ENCODE measurements at regions not wholly inside any gene's neighbourhood (a gene's known extent, or its start where the extent isn't known, plus 50 kb on each side); places are given as distances from the start of the nearest gene placed in this dataset.

GRCh38 chr3:106281221-106281620 is 412.4 kb upstream of the CBLB start:
- no peak overlapping the region for H3K27ac ChIP-seq (ENCODE audit: low read depth, low read length, poor library complexity, severe bottlenecking)
- no peak overlapping the region for H2AFZ ChIP-seq (ENCODE audit: low read length)
- no peaks in the 10 kb centered on the region for H4K20me1 ChIP-seq (ENCODE audit: insufficient read depth, low read length)
- no peak overlapping the region for H3K9ac ChIP-seq (ENCODE audit: low read length)
- TF ChIP-seq EZH2 (IDR thresholded peaks at IDR 0.05; ENCODE audit: borderline replicate concordance, low read length) (no peak), CTCF (IDR thresholded peaks at IDR 0.05; ENCODE audit: low read length) (no peak)
- H3K9me3 ChIP-seq (ENCODE audit: low read length) = no peaks in the 10 kb centered on the region
- H3K9me2 ChIP-seq (ENCODE audit: low read depth, low read length) = no peaks in the 10 kb centered on the region
- H3K27me3 ChIP-seq (ENCODE audit: insufficient read depth, low read length) = no peaks in the 10 kb centered on the region
- no peaks in the 10 kb centered on the region for H3K36me3 ChIP-seq (ENCODE audit: insufficient read depth, low read length)
- no peaks in the 10 kb centered on the region for H3K4me1 ChIP-seq (ENCODE audit: insufficient read depth, low read length, severe bottlenecking)
- H3K79me2 ChIP-seq (ENCODE audit: insufficient read depth, low read length) = no peaks in the 10 kb centered on the region
- no peaks in the 10 kb centered on the region for H3F3A ChIP-seq (ENCODE audit: insufficient read depth, low read length)
- no peak overlapping the region for H3K4me2 ChIP-seq (ENCODE audit: low read length)
- H3K4me3 ChIP-seq (ENCODE audit: low read depth, low read length, poor library complexity, severe bottlenecking) = no peak overlapping the region

- no peak overlapping the region for H3K9ac ChIP-seq (ENCODE audit: low read length)
- H3K36me3 ChIP-seq (ENCODE audit: insufficient read depth, low read length) = no peaks in the 10 kb centered on the region
- H3K9me3 ChIP-seq (ENCODE audit: low read length) = no peaks in the 10 kb centered on the region
- no peaks in the 10 kb centered on the region for H3K79me2 ChIP-seq (ENCODE audit: insufficient read depth, low read length)
- H2AFZ ChIP-seq (ENCODE audit: low read length) = no peak overlapping the region
- H3K27ac ChIP-seq (ENCODE audit: low read depth, low read length, poor library complexity, severe bottlenecking) = no peak overlapping the region
- no peaks in the 10 kb centered on the region for H3K4me1 ChIP-seq (ENCODE audit: insufficient read depth, low read length, severe bottlenecking)
- no peaks in the 10 kb centered on the region for H3F3A ChIP-seq (ENCODE audit: insufficient read depth, low read length)
- H3K9me2 ChIP-seq (ENCODE audit: low read depth, low read length) = no peaks in the 10 kb centered on the region
- H3K27me3 ChIP-seq (ENCODE audit: insufficient read depth, low read length) = no peaks in the 10 kb centered on the region
- no peak overlapping the region for H3K4me2 ChIP-seq (ENCODE audit: low read length)
- H4K20me1 ChIP-seq (ENCODE audit: insufficient read depth, low read length) = no peaks in the 10 kb centered on the region
- TF ChIP-seq CTCF (IDR thresholded peaks at IDR 0.05; ENCODE audit: low read length) (no peak), EZH2 (IDR thresholded peaks at IDR 0.05; ENCODE audit: borderline replicate concordance, low read length) (no peak)
- H3K4me3 ChIP-seq (ENCODE audit: low read depth, low read length, poor library complexity, severe bottlenecking) = no peak overlapping the region
Observed at GRCh38 chr3:106282943-106283342, 414.1 kb upstream of the CBLB start.

DNA sequence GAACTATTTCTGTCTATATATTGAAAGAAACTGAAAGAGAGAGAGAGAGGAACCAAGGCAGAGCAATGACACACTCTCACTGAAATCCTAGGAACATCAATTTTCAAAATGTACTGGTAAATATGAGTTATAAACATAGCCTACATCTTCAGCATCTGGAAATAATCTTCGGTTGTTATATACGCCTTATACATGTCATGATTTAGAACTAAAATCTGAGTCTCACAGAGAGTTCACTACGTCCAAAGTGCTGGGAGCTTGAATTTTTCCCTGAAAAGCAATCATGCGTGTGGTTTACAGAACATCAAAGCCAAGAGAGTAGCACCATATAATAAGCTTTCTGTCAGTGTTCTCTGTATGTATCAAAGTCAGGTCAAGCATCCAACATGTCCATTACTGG is 420.0 kb upstream of the CBLB start:
- no peak for TF ChIP-seq EZH2 (IDR thresholded peaks at IDR 0.05; ENCODE audit: borderline replicate concordance, low read length)
- TF ChIP-seq CTCF (IDR thresholded peaks at IDR 0.05; ENCODE audit: low read length) = no peak
- H3K27me3 ChIP-seq (ENCODE audit: insufficient read depth, low read length) = no peaks in the 10 kb centered on the region

More for the DNA sequence above, 420.0 kb upstream of the CBLB start:
- no peaks in the 10 kb centered on the region for H4K20me1 ChIP-seq (ENCODE audit: insufficient read depth, low read length)
- no peak overlapping the region for H3K9ac ChIP-seq (ENCODE audit: low read length)
- H3K36me3 ChIP-seq (ENCODE audit: insufficient read depth, low read length) = no peaks in the 10 kb centered on the region
- H3K27ac ChIP-seq (ENCODE audit: low read depth, low read length, poor library complexity, severe bottlenecking) = no peak overlapping the region
- no peaks in the 10 kb centered on the region for H3K79me2 ChIP-seq (ENCODE audit: insufficient read depth, low read length)
- H3K4me1 ChIP-seq (ENCODE audit: insufficient read depth, low read length, severe bottlenecking) = no peaks in the 10 kb centered on the region
- no peaks in the 10 kb centered on the region for H3K9me2 ChIP-seq (ENCODE audit: low read depth, low read length)
- no peak overlapping the region for H2AFZ ChIP-seq (ENCODE audit: low read length)
- no peak overlapping the region for H3K4me3 ChIP-seq (ENCODE audit: low read depth, low read length, poor library complexity, severe bottlenecking)
- no peaks in the 10 kb centered on the region for H3K9me3 ChIP-seq (ENCODE audit: low read length)
- no peak overlapping the region for H3K4me2 ChIP-seq (ENCODE audit: low read length)
- H3F3A ChIP-seq (ENCODE audit: insufficient read depth, low read length) = no peaks in the 10 kb centered on the region

Measured in OCI-LY1 (cell line).